Neural progenitor cell (in vitro differentiated cells): ENCODE measurements at regions not wholly inside any gene's neighbourhood (a gene's known extent, or its start where the extent isn't known, plus 50 kb on each side); places are given as distances from the start of the nearest gene placed in this dataset.

Source experiments
- DNase-seq: peaks from one replicate; pipeline ENCODE4 v3.0.0-alpha.2; 2016; ENCODE audit warnings: low spot score
- H2AFZ ChIP-seq: fragments of 200-600 bp; sonication (generic); replicated peaks from 2 replicates; pipeline ENCODE4 v1.6.1; 2016; ENCODE audit warnings: antibody characterized with exemption
- H3F3A ChIP-seq: fragments of 200-600 bp; sonication (generic); 2 replicates; pipeline ENCODE4 v1.6.1; 2016; ENCODE audit warnings: antibody characterized with exemption, low read depth
- H3K27ac ChIP-seq: fragments of 200-600 bp; sonication (generic); 2 replicates; pipeline ENCODE4 v1.5.1; 2016; ENCODE audit warnings: mild to moderate bottlenecking
- H3K27me3 ChIP-seq: fragments of 200-600 bp; sonication (generic); 2 replicates; pipeline ENCODE4 v1.6.1; 2016; ENCODE audit warnings: mild to moderate bottlenecking, moderate library complexity
- H3K36me3 ChIP-seq: fragments of 200-600 bp; sonication (generic); 2 replicates; pipeline ENCODE4 v1.5.1; 2016
- H3K4me1 ChIP-seq: fragments of 200-600 bp; sonication (generic); 2 replicates; pipeline ENCODE4 v1.6.1; 2016; ENCODE audit warnings: mixed run types
- H3K4me2 ChIP-seq: fragments of 200-600 bp; sonication (generic); 2 replicates; pipeline ENCODE4 v1.6.1; 2016
- H3K4me3 ChIP-seq: fragments of 200-600 bp; sonication (generic); 2 replicates; pipeline ENCODE4 v1.5.1; 2016
- H3K79me2 ChIP-seq: fragments of 200-600 bp; sonication (generic); 2 replicates; pipeline ENCODE4 v1.6.1; 2016; ENCODE audit warnings: low read depth
- H3K9ac ChIP-seq: fragments of 200-600 bp; sonication (generic); 2 replicates; pipeline ENCODE4 v1.6.1; 2016
- H3K9me3 ChIP-seq: fragments of 200-600 bp; sonication (generic); 2 replicates; pipeline ENCODE4 v1.5.1; 2016; ENCODE audit warnings: low read depth
- H4K20me1 ChIP-seq: fragments of 200-600 bp; sonication (generic); 2 replicates; pipeline ENCODE4 v1.6.1; 2016; ENCODE audit warnings: low read depth
- H3K27ac Mint-ChIP-seq: 3 replicates; pipeline ENCODE4 v1.8.0; 2021; ENCODE audit warnings: mixed read lengths
- H3K27me3 Mint-ChIP-seq: 2 replicates; pipeline ENCODE4 v1.8.0; 2022; ENCODE audit warnings: low read depth, mild to moderate bottlenecking, inconsistent platforms, moderate library complexity, mixed read lengths; ENCODE audit not compliant: insufficient read depth
- H3K36me3 Mint-ChIP-seq: 3 replicates; pipeline ENCODE4 v1.8.0; 2021; ENCODE audit warnings: mixed read lengths
- H3K4me1 Mint-ChIP-seq: 3 replicates; pipeline ENCODE4 v1.8.0; 2021; ENCODE audit warnings: mixed read lengths
- H3K4me3 Mint-ChIP-seq: 3 replicates; pipeline ENCODE4 v1.8.0; 2021; ENCODE audit warnings: mild to moderate bottlenecking, moderate library complexity, mixed read lengths
- H3K9me3 Mint-ChIP-seq: 3 replicates; pipeline ENCODE4 v1.8.0; 2020; ENCODE audit warnings: mixed read lengths
- EZH2 ChIP-seq: fragments of 200-600 bp; sonication (generic); IDR thresholded peaks from 2 replicates; pipeline ENCODE4 v1.6.1; 2017; ENCODE audit warnings: antibody characterized with exemption, mild to moderate bottlenecking, moderate library complexity
- EZH2phosphoT487 ChIP-seq: fragments of 200-600 bp; sonication (generic); IDR thresholded peaks from 2 replicates; pipeline ENCODE4 v1.6.1; 2017; ENCODE audit warnings: antibody characterized with exemption
- TF ChIP-seq, protein P1 (sequence below): fragments of 200-600 bp; sonication (generic); IDR thresholded peaks from 2 replicates; pipeline ENCODE4 v1.5.1; 2017; ENCODE audit warnings: antibody characterized with exemption, mild to moderate bottlenecking

DNA sequence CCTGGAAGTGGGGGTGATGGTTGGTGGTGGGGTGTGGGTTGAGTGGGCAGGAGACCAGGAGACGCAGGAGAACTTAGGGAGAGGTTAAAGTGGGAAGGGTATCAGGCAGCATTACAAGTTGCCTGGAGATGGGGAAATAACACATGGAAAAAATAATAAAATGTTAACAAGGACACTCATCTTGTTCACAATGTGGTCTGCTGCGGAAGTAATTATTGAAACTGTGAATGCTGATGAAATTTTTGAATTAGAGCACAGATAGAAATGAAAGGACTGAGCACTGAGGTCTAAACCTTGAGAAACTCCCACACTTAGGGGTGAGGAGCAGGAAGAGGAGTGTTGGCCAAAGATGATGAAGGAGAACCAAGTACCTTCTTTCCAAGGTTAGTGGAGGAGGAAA lies 346.0 kb upstream of the PLET1 start:
- no peak for DNase-seq
- peaks cover under 1% of the 10 kb centered on the region for H3K4me1 Mint-ChIP-seq
- Histone ChIP-seq H3K27me3 (no peaks in the 10 kb centered on the region), H3K79me2 (no peaks in the 10 kb centered on the region), H3K4me1 (no peaks in the 10 kb centered on the region), H2AFZ (no peak overlapping the region), H3F3A (no peaks in the 10 kb centered on the region), H3K36me3 (no peaks in the 10 kb centered on the region), H3K27ac (no peak overlapping the region), H3K4me3 (no peak overlapping the region), H3K4me2 (no peak overlapping the region), H4K20me1 (no peaks in the 10 kb centered on the region), H3K9me3 (no peaks in the 10 kb centered on the region), H3K9ac (no peak overlapping the region)
- H3K36me3 Mint-ChIP-seq, result no peaks in the 10 kb centered on the region
- H3K9me3 Mint-ChIP-seq, result no peaks in the 10 kb centered on the region
- H3K27ac Mint-ChIP-seq, result no peak overlapping the region
- H3K4me3 Mint-ChIP-seq, result no peak overlapping the region
- no peak for TF ChIP-seq EZH2
- TF ChIP-seq, protein P1, sequence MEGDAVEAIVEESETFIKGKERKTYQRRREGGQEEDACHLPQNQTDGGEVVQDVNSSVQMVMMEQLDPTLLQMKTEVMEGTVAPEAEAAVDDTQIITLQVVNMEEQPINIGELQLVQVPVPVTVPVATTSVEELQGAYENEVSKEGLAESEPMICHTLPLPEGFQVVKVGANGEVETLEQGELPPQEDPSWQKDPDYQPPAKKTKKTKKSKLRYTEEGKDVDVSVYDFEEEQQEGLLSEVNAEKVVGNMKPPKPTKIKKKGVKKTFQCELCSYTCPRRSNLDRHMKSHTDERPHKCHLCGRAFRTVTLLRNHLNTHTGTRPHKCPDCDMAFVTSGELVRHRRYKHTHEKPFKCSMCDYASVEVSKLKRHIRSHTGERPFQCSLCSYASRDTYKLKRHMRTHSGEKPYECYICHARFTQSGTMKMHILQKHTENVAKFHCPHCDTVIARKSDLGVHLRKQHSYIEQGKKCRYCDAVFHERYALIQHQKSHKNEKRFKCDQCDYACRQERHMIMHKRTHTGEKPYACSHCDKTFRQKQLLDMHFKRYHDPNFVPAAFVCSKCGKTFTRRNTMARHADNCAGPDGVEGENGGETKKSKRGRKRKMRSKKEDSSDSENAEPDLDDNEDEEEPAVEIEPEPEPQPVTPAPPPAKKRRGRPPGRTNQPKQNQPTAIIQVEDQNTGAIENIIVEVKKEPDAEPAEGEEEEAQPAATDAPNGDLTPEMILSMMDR, result no peak
- no peak for TF ChIP-seq EZH2phosphoT487
- peaks cover 2% of the 10 kb centered on the region for H3K27me3 Mint-ChIP-seq

DNA sequence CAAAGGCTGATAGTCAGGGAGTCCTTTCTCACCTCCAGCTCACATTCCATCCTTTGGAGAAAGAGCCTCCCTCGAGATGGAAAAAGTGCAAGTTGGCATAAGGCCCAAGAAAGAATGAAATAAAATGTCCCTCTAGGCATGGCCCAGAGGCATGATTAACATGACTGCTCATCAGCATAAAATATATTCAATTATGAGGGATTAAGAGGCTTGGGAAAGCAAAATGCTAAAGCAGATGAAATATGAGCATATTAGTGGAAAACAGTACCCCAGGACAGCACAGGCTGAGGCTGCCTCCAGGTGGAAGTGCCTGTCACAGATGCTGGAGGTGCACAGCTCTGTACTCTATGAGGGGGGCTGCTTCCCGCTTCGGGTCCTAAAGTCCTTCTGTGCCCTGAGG lies 347.8 kb upstream of the PLET1 start:
- Histone ChIP-seq H3K4me2 (no peak overlapping the region), H2AFZ (no peak overlapping the region), H3K36me3 (no peaks in the 10 kb centered on the region), H3K4me3 (no peak overlapping the region), H3K9ac (no peak overlapping the region), H4K20me1 (no peaks in the 10 kb centered on the region), H3K79me2 (no peaks in the 10 kb centered on the region), H3K9me3 (no peaks in the 10 kb centered on the region), H3K4me1 (peaks cover 4% of the 10 kb centered on the region), H3K27ac (no peak overlapping the region), H3F3A (no peaks in the 10 kb centered on the region), H3K27me3 (no peaks in the 10 kb centered on the region)
- H3K4me3 Mint-ChIP-seq, result no peak overlapping the region
- TF ChIP-seq EZH2phosphoT487 (no peak), EZH2 (no peak)
- TF ChIP-seq, protein P1, result no peak
- H3K36me3 Mint-ChIP-seq, result no peaks in the 10 kb centered on the region
- H3K27ac Mint-ChIP-seq, result no peak overlapping the region
- no peak for DNase-seq
- H3K9me3 Mint-ChIP-seq, result no peaks in the 10 kb centered on the region
- H3K27me3 Mint-ChIP-seq, result peaks cover 2% of the 10 kb centered on the region
- H3K4me1 Mint-ChIP-seq, result peaks cover 11% of the 10 kb centered on the region

DNA sequence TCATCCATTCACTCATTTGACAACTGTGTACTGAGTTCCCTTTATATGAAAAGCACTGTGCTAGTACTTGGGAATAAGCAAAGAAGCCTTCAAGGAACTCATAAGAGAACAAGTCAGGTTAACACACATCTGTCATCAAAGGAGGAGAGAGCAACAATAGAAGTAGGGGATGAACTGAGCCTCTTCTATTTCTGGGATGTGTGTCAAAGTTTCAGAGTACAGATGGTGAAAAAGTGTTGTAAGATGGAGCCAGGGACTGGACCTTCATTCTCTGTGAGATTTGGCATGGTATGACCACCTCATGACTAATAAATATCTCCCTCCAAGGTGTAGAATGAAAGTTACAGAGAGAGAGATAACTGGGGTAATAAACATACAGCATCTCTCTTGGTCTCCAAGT lies 349.8 kb upstream of the PLET1 start:
- Histone ChIP-seq H3K27me3 (no peaks in the 10 kb centered on the region), H3K36me3 (no peaks in the 10 kb centered on the region), H3F3A (no peaks in the 10 kb centered on the region), H3K4me2 (no peak overlapping the region), H3K4me1 (peaks cover 4% of the 10 kb centered on the region), H3K27ac (no peak overlapping the region), H3K79me2 (no peaks in the 10 kb centered on the region), H3K9ac (no peak overlapping the region), H3K4me3 (no peak overlapping the region), H4K20me1 (no peaks in the 10 kb centered on the region), H3K9me3 (no peaks in the 10 kb centered on the region), H2AFZ (no peak overlapping the region)
- Mint-ChIP-seq H3K4me1 (peaks cover 14% of the 10 kb centered on the region), H3K36me3 (no peaks in the 10 kb centered on the region), H3K9me3 (no peaks in the 10 kb centered on the region), H3K27me3 (peaks cover 2% of the 10 kb centered on the region), H3K4me3 (no peak overlapping the region), H3K27ac (no peak overlapping the region)
- TF ChIP-seq EZH2phosphoT487 (no peak), EZH2 (no peak)
- TF ChIP-seq, protein P1, result no peak
- DNase-seq, result no peak
